GM15510 (cell line): ENCODE measurements at regions not wholly inside any gene's neighbourhood (a gene's known extent, or its start where the extent isn't known, plus 50 kb on each side); places are given as distances from the start of the nearest gene placed in this dataset.

Source experiments
- POLR2A ChIP-seq: IDR thresholded peaks from 3 replicates; pipeline ENCODE4 v1.6.1; 2011; ENCODE audit warnings: borderline replicate concordance; ENCODE audit not compliant: insufficient read length; ENCODE audit errors: extremely low read depth

- TF ChIP-seq POLR2A = no peak
Observed at GRCh38 chr5:8347984-8348383, 479.0 kb downstream of the MTRR start.

DNA sequence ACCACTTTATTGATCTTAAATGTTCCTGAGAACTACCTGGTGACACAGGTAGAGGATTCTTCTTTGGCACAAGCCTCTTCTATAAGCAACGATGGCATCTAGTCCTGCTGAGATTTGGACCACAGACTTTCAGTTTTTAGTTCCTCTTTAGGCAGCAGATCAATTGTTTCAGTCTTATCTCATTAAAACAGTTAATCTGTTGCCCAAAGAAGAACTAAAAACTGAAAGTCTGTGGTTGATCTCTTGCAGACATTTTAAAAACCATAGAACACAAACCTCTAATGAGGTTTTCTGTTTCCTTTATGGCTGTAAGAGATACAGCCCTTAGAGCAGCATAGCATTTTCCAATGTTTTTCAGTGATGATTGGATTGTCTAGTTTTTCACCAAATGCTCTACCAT, 480.9 kb downstream of the MTRR start:
- no peak for TF ChIP-seq POLR2A

DNA sequence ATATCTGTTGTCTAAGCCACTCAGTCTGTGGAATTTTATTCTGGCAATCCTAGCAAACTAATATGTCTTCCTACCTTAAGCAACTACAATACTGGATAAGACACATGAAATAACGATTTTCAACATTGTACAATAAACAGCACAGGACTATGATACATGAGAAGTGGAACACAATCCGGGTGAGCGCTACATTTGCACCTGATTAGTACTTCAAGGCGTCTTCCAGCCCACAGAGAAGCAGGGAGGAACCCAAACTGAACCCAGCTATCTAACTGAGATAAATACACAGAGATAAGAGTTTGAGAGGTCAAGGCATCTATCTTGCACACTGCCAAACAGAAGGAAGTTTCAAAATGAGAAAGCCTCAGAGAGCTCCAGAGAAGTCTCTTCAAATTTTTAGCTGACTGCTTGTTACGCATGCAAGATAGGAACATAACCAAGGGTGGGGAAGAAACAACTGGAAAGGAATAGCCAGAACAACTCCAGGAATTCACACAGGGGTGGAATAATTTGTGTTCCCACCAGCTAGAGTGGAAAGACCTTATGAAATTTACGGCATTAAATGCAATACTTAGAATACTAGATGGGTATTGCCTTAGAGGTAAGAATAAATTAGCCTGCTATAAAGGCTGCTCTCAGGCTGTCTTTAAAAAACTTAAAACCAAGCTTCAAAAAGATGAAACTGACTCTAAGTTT, 481.8 kb downstream of the MTRR start:
- no peak for TF ChIP-seq POLR2A

DNA sequence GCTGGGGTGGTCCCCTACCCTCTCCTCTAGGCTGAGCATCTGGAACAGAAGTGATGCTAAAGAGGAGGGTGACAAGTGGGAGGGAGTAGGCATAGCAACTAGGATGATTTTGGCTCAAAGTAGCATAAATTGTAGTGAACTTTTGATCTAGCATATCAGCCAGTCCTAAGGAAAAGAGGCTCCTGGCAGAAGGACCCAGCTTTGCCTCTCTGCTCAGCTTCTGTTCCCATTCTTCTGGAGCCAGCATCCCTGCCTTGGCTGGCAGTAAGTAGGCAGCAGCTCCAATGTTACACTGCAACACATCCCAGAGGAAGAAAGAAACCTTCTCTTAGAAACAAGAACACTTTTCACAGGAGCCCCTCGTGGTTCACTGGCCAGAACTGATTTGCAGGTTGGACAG, 487.0 kb downstream of the MTRR start:
- TF ChIP-seq POLR2A = no peak

- TF ChIP-seq POLR2A = no peak
Observed at GRCh38 chr5:8360012-8360411, 491.1 kb downstream of the MTRR start.

- no peak for TF ChIP-seq POLR2A
Observed at GRCh38 chr5:8362495-8362894, 493.5 kb downstream of the MTRR start.

- no peak for TF ChIP-seq POLR2A
Observed at GRCh38 chr5:8363138-8363537, 494.2 kb downstream of the MTRR start.

DNA sequence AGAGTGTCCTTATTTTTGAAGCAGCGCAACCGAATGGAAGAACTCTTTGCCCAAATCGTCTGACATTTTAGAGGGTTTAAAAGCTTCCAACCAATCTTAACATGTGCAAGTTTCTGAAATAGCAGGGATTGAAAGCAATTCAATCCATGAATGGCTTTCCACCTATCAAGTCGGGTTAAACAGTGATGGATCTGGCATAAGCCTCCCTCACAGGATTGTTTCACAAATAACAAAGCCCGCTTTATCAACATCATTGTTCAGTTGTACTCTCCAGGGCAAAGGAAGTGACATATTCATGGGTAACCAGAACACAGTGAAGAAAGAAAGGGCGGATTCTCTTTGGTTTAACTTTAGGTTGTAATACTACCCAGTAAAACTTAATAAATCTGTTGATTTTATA, 497.3 kb downstream of the MTRR start:
- no peak for TF ChIP-seq POLR2A

DNA sequence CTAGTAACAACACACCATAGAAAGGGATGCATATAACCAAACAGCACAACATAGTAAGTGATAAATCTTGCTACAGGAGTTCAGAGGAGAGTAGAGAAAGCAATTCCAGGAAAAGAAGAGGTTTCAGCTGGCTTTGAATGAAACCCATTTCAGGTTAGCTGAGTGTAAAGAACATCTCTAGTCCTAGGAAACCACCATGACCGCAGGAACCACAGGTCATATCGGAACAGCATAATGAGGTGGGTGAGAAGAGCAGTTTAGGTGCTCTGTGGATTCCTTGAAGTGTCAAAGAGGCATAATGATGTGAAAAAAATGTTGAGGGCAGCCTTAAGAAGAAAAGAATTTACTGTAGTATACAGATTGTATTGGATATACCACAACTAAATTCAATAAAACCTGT, 507.5 kb downstream of the MTRR start:
- TF ChIP-seq POLR2A = no peak

GRCh38 chr5:8381972-8382371, 513.0 kb downstream of the MTRR start:
- no peak for TF ChIP-seq POLR2A

- no peak for TF ChIP-seq POLR2A
Observed at GRCh38 chr5:8382456-8382855, 513.5 kb downstream of the MTRR start.

- no peak for TF ChIP-seq POLR2A
Observed at GRCh38 chr5:8383616-8384015, 514.7 kb downstream of the MTRR start.

DNA sequence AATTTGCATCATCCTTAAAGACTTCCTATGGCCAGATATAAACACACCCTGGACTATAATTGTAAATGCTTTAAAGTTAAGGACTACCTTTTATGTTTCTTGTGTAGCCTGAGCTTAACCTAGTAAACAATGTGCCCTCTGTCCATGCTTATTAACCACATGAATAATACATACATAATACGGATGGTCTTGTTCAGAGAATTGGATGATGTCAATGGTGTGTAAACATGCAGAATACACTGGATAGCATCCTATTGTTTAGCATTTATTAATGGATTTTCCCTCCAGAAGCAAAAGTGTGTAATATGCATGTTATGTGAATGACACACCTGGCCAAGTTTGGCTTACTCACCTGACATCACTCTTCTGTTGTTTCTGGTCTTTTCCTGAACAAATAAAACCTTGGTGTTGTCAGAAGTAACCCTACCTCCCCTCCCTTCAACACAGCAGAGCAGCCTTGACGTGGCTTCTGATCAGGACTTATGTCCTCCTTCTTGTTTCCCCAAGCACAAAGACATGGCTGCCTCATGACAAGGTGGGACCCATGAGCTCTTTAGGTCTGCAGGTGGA, 517.9 kb downstream of the MTRR start:
- no peak for TF ChIP-seq POLR2A

- no peak for TF ChIP-seq POLR2A
Observed at GRCh38 chr5:8391911-8392310, 523.0 kb downstream of the MTRR start.

GRCh38 chr5:8393240-8393639, 524.3 kb downstream of the MTRR start:
- TF ChIP-seq POLR2A = no peak

GRCh38 chr5:8394965-8395364, 526.0 kb downstream of the MTRR start:
- TF ChIP-seq POLR2A = no peak
